Lower leg skin (tissue), 3 donors: ENCODE measurements at regions not wholly inside any gene's neighbourhood (a gene's known extent, or its start where the extent isn't known, plus 50 kb on each side); places are given as distances from the start of the nearest gene placed in this dataset.

Source experiments
- POLR2A ChIP-seq, 2 donors: fragments of 450-650 bp; IDR thresholded peaks; one replicate each; pipeline ENCODE4 v1.6.1; 2016 to 2017; ENCODE audit warnings: antibody characterized with exemption in 2 of 2, mild to moderate bottlenecking in 1 of 2, moderate library complexity in 1 of 2
- TF ChIP-seq, protein P1 (sequence below), 3 donors: fragments of 450-650 bp; IDR thresholded peaks; one replicate each; pipeline ENCODE4 v1.5.1; 2016; ENCODE audit warnings: antibody characterized with exemption in 3 of 3, mild to moderate bottlenecking in 3 of 3, moderate library complexity in 2 of 3

GRCh38 chr17:77312786-77313599 is 172.2 kb downstream of the SEC14L1 start:
- TF ChIP-seq, protein P1, sequence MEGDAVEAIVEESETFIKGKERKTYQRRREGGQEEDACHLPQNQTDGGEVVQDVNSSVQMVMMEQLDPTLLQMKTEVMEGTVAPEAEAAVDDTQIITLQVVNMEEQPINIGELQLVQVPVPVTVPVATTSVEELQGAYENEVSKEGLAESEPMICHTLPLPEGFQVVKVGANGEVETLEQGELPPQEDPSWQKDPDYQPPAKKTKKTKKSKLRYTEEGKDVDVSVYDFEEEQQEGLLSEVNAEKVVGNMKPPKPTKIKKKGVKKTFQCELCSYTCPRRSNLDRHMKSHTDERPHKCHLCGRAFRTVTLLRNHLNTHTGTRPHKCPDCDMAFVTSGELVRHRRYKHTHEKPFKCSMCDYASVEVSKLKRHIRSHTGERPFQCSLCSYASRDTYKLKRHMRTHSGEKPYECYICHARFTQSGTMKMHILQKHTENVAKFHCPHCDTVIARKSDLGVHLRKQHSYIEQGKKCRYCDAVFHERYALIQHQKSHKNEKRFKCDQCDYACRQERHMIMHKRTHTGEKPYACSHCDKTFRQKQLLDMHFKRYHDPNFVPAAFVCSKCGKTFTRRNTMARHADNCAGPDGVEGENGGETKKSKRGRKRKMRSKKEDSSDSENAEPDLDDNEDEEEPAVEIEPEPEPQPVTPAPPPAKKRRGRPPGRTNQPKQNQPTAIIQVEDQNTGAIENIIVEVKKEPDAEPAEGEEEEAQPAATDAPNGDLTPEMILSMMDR (IDR thresholded peaks at IDR 0.05), result no peak
- TF ChIP-seq POLR2A (IDR thresholded peaks at IDR 0.05), result no peak
